Epidermal melanocyte (primary cell): ENCODE measurements at regions not wholly inside any gene's neighbourhood (a gene's known extent, or its start where the extent isn't known, plus 50 kb on each side); places are given as distances from the start of the nearest gene placed in this dataset.

Source experiments
- DNase-seq: peaks from one replicate; pipeline ENCODE4 v3.0.0; 2011; ENCODE audit warnings: low spot score; ENCODE audit not compliant: insufficient read length

DNA sequence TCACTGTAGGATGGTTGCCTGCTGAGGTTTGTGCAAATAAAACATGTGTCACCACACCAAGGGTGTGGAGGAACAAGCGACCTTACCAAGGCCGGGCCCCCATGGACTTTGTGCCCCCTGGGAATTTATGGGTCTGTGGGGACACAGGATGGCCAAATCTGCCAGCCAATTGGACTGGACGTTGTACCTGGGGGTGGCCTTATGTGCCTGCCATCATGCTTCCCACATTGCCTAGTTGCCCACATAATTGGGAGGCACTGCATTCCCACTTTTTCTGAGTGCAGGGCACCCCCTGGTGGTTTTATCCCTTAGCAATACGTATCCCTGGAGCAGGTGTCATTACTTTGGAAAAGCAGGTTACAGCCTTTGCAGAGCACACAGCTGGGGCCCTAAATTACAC lies 92.6 kb upstream of the TMPO start:
- DNase-seq = no peak

DNA sequence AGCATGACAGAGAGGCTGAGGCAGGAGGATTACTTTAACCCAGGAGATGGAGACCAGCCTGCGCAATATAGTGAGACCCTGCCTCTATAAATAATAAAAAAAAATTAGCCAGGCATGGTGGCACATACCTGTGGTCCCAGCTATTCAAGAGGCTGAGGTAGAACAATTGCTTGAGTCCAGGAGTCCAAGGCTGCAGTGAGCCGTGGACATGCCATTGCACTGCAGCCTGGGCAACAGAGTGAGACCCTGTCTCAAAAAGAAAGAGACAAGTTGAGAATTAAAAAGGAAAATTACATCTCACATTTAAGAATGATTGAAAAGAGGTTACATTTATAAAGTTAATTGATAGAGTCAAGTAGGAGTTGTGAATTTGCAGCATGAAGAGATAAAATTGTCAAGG lies 91.4 kb upstream of the TMPO start:
- no peak for DNase-seq

DNA sequence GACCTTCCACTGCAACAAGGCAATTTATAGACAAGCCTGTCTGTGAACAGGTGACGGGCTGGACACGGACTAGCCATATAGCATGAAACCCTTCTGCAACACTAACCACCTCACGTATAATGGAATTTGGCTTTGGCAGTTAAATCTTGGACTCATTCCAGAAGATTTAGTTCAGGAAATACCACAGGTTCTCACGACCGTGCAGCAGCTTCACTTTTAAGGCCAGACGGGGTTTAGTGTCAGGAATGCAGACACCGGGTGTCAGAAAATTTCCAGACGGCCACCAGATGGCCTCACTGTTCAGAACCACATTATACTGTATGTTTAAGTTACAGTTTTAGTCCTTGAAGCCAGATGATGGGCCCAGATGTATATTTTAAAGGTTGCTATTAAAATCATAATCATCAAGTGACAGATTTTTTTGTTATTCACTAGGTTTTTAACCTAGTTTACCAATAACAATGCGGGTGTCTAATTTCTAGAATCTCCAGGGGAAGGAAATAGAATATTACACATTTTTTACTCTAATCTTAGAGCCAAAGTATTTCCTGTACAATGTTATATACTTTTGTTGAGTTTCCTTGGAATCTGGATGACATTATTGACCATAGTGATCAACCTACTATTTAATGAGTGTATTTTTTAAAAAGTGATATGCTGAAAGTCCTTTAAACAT lies 90.5 kb upstream of the TMPO start:
- DNase-seq = peak; percentile 64

DNA sequence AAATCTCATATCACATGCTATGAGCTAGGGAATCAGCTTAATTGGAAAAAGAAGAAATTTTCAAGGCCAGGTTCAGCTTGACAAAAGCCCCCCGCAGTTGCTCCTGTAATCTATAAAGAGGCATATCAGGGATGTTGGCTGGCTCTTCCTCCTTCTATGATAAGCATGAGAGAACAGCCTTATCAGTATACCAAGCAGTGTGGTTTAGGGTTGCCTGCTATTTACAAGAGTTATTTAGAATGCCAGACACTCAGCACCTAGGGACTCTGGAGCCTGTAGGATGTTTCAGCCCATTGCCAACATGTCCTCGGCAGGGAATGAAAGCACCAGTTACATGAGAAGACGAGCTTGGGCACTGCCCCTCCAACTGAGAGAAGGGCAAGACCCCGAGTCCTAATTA lies 89.5 kb upstream of the TMPO start:
- no peak for DNase-seq

DNA sequence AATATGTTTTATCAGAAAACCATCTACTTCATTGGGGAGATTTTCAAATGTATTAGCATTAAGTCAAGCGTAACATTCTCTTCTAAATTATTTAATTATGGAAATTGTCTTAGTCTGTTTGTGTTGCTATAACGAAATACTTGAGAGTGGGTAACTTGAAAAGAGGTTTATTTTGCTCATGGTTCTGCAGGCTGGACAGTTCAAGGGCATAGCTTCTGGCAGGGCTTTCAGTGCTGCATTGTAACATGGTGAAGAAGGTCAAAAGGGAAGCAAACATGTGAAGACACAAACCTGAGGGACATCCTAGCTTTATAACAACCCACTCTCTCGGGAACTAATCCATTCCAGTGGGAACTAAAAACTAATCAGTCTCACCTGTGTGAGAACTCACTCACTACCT lies 84.3 kb upstream of the TMPO start:
- DNase-seq = no peak

DNA sequence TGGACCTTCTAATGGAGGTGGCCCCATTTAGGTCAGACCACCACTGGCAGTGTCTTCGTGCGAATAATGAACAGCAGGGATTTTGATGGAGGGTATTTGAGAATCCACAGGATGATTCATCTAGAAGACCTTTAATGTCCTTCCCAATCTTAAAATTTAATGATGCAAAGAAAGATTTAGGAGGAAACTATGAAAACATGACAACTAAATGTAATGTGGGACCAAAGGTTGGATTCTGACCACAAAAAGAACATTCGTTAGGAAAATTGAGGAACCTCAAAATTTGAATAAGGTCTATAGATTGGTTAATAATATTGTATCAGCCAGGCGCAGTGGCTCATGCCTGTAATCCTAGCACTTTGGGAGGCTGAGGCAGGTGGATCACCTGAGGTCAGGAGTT lies 78.2 kb upstream of the TMPO start:
- DNase-seq = no peak

DNA sequence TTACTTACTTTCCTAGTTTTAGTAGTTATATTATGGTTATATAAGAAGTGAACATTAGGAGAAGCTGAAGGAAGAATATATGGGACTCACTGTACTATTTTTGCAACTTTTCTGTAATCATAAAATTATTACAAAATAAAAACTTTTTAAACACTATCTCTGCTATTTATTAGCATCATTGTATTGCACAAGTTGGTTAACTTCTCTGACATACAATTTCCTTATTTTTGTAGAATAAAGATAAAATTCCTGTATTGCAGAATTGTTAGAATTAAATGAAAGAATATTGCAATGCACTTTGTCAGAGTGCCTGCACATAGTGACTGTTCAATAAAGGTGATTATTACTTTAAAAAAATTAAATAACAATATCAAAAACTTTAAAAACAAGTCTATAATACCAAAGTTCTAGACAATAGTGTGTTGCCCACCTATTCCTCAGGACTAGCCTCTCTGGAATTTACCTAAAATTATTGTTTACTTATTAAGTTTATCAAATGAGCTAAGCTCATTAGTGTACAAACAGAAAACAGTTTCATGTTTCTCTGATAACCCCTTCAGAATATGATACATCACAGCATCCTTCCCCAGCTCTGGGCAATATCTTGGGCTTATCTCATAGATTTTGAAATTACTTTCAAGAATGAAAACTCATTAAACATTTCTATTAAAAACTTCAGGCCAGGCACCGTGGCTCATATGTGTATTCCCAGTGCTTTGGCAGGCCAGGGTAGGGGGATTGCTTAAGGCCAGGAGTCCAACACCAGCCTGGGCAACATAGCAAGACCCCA lies 77.4 kb upstream of the TMPO start:
- DNase-seq = no peak

DNA sequence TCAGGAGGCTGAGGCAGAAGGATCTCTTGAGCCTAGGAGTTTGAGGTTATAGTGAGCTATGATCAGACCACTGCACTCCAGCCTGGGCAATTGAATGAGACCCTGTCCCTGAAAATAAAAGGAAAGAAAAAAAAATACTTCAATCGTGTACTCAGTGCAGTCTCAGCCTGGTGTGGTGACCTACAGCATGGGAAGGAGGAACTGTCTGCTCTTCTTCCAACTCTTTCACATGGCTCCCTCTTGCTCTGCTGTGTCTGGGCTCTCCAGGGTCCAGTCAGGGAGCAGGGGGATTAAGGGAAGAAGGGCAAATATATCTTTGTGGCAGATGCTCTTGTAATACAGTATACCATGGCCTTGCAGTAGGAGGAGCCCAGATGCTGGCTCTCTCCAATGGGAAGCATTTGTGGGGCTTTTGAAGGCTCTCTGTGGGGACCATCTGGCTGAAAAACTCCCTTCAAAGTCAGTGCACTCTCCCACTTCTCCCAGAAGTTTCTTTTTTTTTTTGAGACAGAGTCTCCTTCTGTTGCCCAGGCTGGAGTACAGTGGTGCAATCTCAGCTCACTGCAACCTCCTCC lies 76.6 kb upstream of the TMPO start:
- no peak for DNase-seq

DNA sequence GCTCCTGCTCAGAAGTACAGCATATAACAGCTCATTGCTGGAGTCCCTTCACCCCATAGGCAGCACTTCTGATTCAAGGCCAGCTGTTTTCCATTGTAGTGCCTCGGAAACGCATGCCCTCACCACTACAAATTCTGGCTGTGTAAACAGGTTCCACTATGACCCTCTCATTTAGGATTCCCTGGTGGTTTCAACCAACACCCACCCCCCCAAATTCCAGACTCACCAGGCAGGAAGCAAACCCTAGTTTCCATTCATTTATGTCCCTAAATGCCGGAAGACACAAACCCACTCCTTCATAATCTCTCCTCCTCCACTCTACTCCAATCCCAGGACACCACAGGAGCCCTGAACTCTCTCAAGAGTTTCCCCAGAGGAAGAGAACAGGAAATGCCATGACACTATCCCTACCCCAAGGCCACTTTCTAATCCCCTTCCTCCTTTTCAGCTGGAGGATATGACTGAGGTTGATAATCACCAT lies 75.9 kb upstream of the TMPO start:
- no peak for DNase-seq

DNA sequence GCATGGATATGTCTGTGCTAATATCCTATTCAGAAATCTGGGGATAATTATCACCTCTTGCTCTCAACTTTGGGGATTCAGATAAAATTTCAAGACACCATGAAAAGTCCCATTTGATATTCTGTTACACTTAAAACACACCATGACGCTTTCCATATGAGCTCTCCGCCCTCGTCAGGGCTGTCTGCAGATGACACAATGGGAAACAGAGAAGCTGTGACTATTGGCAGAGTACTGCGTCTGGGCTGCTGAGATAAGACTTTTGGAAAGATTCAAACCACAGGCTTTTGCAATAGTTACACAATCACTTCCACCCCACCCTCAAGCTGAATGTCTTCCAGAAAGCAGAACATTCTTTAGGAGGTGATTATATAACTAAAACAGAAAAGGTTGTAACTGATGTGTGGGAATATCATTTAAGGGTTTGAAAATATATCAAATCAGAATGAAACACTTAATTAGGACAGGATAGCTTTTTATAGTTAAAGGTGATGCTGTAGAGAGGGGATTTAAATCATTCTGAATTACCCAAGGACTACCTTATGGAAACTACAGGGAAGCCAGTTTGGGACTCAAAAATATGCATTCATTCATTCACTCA lies 75.3 kb upstream of the TMPO start:
- no peak for DNase-seq

DNA sequence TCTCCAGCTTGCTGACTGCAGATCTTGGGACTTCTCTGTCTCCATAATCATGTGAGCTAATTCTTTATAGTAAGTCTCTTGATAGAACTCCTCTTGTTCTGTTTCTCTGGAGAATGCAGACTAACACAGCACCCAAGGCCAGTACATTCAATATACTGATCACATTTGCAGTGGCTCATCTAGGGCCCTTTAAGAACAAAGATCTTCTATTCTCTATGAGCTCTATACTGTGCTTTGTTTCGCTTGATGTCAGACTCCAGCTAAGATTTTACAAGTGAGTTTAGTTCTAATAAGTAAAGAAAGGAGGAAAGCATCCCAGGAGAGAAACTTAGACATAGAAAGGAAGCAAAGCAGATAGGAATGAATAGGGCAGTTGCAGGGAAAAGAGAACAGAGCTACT lies 69.3 kb upstream of the TMPO start:
- peak; percentile 68 for DNase-seq

DNA sequence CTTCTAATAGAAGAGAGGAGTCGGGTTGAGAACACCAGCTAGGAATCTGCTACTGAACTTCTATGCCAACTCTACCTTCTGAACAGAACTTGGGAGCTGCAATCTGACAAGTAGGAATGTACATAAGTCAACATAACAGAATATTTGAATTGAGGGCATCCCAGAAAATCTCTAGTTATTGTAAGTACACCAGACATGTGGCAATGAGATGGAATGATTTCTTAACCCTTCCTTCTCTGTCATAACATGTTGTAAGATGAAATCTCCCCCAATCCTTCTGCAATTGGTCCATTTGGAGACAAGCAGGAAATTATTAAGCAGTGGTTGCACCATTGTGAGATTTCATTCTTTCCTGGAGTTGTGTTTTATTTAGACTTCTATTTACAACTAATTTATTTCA lies 68.7 kb upstream of the TMPO start:
- DNase-seq = no peak

DNA sequence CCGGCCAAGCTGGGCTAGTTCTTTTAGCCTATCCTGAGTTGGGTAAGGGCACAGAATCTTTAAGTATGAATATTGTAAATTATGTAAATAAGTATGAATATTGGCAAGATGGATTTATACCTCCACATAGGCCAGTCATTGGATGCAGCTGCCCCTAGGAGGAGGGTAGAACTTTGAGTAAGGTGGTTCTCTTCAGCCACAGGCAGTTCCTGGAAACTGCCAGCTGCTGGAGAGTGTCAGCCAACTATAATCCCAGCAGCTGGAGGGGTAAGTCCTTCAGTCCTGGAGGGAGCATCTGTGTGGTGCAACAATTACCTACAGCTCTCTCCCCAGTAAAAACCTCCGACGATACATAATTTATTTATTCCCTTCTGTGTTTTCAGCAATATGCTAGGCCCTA lies 65.8 kb upstream of the TMPO start:
- no peak for DNase-seq

DNA sequence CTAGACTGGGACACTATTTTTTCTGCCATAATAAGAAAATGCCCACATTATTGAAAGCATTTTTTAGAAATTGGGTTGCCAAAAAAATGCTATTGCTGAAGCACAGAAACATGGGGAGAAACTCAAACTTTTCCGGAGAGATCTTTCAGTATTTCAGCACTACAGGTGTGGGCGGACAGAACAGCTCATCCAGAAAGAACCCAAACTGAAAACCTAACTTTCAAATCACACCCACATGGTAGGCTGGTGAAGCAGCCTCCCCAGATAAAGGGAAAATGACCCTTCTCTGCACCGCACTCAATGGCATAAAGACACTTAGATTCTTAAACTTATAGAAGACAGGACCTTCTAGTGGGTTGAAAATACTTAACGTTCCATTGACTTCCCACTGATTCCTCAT lies 62.3 kb upstream of the TMPO start:
- DNase-seq = no peak

DNA sequence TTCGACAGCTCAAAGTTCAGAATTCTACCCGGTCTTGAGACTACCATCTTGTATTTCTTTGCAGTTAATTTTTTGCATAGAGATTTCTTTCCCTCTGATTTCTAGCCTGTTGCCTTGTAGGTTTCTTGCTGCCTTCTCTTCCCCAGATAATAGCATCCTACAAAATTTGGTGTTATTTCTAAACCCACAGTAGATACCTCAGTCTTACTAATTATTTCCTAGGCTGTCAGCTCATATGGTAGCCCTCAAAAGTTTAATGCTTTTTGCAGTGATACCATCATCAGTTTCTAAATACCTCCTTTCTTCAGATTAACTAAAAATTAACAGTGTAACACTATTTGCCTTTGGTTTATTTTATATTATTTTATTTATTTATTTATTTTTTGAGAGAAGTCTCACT lies 61.9 kb upstream of the TMPO start:
- DNase-seq = no peak

DNA sequence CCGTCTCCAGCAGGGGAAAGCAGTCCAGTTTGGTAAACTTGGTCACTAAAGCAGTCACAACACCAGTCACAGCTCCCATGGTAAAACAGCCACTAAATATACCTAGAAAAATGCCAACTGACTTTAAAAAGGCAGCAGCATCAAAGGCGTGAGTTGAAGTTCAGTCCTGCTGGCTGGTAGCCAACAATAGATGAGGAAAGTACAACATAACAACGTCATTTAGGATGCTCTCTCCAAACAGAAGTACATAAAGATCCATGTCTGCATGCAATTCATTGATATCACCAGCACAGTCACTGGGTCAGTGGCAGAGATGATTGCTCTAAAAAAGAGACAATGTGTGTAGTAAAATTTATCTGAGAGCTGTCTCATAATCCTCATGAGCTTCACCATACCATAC lies 59.3 kb upstream of the TMPO start:
- no peak for DNase-seq

DNA sequence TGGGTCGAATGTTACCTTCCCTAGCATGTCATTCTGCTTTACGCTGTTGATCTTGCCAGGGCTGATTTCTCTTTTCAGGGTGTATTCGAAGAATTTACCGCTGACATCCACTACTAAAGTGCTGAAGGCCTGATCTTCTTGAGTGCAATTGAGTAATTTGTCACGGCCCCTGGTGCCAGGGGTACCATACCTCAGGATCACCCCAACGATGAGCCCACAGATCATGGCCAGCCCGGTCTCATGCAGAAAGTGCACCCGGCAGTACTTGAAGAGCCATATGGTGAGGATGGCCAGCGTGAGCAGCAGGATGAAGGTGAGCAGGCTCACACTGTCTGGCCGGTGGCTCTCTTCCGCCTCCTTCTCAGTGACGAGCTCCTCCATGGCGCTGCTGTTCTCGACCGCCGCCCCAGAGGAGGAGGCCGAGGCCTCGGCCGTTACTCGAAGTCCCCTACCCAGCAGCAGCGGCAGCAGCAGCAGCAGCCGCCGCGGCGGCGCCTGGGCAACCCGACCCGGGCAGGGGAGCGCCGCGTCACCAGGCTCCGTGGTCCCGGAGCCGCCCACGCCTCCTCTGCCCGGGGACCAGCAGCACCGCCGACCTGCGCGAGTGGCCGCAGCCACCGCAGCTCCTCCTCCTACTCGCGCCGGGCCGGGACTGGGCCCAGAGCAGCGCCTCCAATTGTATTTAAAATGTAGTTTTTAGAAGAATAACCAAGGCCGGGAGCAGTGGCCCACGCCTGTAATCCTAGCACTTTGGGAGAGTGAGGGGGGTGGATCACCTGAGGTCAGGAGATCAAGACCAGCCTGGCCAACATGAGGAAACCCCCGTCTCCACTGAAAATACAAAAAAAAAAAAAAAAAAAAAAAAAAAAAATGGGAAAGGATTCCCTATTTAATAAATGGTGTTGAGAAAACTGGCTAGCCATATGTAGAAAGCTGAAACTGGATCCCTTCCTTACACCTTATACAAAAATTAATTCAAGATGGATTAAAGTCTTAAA lies 58.5 kb upstream of the TMPO start:
- no peak for DNase-seq

DNA sequence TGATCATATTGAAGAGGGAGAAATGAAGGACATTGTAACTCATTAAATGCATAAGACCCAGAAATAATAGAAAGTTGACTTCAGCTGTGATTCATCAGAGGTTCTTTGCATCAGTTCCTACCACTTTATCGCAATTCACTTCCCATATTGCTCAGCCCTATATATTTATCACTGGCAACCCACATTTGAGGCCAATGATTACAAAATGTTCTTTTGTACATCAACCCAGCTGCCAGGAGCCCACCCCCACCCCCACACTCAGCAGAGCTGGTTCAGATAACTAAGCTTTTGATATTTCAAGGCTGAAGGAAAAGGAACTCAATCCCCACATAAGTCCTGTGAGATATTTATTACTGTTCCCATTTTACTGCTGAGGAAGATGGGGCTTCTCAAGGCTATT lies 51.2 kb upstream of the TMPO start:
- DNase-seq = no peak

DNA sequence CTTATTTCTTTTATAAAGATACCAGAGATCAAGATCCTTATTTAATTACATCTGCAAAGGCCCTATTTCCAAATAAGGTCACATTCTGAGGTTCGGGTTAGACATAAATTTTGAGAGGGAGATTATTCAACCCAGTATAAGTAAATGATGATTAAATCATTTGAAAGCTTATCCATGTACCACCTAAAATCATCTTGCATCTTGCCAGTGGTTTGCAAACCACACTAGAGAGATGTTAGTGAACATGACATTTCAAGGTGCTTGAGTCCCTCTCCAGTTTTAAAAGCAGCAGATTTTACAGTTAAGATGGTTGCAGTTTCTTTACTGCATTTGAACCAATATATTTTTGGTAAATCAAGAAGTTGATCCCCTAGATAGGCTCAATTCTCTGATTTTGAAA lies 49.9 kb upstream of the TMPO start:
- DNase-seq = no peak
